ENCODE measurements at regions not wholly inside any gene's neighbourhood (a gene's known extent, or its start where the extent isn't known, plus 50 kb on each side); places are given as distances from the start of the nearest gene placed in this dataset.

- no peak for DNase-seq (ENCODE audit: low read depth in 3 of 3)
These were observed 169.5 kb upstream of the ZMIZ1 start for GRCh38 chr10:78899098-78899754.

DNA sequence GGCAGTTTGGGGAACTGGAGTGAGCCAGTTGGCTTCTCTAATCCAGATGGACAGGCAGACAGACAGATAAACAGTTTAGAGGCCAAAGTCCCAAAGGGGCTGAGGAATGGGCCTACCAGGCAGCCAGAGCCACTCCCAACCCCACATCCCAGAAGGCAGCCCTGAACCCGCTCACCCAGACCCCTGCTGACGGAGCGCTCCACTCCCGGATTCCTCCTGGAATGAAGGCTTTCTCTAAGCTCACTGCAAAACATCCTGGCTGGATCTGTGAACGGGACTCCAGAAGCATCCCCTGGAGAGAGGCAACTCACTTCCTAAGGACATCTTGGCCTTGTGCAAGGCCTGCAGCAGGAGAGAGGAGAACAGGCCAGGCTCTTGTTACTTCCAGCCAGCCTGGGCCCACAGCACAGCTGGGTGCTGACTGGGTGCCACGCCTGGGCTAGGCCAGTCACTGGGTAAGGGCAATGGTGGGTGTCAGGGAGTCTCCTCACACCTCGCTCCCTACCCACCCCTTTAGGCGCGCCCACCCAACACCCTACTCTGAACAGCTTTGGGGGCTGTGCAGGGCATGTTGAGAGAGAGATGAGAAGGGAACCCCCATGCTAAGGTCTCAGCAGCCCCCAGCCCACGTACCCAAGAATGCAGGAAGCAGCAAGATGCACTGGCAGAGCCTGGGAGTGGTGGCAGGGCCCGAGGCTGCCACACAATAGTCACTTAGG, 168.6 kb upstream of the ZMIZ1 start:
- DNase-seq (ENCODE audit: low read depth in 3 of 3): no peak

GRCh38 chr10:78900715-78901430, 167.9 kb upstream of the ZMIZ1 start:
- DNase-seq (ENCODE audit: low read depth in 3 of 3): no peak

DNA sequence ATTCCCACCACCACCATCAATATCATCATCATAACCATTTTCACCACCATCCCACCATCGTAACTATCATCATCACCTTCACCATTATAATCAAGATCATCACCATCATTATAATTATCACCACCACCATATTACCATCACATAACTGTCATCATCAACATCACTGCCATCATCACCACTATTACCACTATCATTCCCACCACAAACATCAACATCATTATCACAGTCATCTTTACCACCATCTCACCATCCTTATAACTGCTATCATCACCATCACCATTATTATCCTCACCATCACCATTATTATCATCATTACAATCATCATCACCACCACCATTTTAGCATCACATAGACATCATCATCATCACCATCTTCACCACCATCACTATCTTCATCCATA, 167.1 kb upstream of the ZMIZ1 start:
- no peak for DNase-seq (ENCODE audit: low read depth in 3 of 3)

DNA sequence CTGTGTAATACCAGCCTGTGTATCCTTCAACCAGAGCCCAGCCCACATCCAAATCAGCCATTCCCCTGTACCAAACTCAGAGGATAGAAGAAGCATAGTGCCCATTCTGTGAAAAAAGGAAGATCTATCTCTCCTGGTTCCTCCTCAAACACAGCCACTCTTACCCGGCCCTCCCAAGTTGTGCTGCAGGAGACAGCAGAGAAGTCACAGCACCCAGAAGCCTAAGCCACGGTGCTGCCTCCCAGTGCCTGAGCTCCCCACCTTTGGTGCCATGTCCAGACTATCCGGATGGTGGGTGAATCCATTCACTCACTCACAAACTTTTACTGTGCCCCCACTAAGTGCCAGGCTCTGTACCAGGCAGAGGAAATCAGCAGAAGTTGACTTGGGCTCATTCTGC, 166.0 kb upstream of the ZMIZ1 start:
- DNase-seq (ENCODE audit: low read depth in 3 of 3): no peak

- no peak for DNase-seq (ENCODE audit: low read depth in 3 of 3)
These were observed 165.3 kb upstream of the ZMIZ1 start for GRCh38 chr10:78903341-78903940.

GRCh38 chr10:78904196-78904595, 164.6 kb upstream of the ZMIZ1 start:
- DNase-seq (ENCODE audit: low read depth in 3 of 3): no peak

DNA sequence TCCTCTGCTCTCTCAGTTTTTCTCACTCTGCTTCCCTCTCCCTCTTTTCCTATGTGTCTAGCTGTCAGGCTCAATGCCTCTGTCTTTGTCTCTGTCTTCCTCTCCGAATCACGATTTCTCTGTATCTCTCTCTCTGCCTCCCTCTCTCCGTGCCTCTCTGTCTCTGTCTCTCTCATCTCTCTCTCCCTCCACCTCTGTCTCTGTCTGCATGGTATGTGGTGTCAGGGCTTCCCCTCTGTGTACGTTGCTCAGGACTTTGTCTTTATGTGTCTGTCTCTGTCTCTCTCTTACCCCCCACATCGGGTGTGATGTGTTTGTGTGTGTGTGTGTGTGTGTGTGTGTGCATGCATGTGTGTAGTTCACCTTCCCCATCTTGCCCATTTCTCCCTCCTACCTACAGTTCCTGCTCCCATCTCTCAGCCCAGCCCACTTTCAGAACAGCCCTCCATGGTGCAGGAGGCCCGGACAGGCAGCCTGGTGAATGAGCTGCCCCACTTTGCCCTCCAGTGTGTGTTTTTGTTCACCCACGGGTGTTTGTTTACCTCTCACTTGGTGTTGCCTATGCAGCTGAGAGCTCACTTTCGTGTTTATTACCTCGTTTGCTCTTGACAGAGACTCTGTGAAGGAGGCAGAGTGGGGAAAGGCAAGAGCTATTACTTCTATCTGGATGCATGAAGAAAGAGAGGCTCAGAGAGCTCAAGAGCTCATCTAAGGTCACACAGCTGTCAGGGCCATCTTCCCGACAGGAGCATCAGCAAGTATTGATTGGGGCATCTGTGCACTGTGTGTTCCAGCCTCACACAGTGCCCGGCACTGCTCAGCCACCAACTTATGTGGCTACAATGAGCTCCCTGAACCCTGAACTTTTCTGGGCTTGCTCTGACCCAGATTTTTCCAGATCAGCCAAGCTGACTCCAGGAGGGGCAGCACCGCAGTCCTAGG, 163.5 kb upstream of the ZMIZ1 start:
- no peak for DNase-seq (ENCODE audit: low read depth in 3 of 3)

GRCh38 chr10:78905957-78906308, 162.8 kb upstream of the ZMIZ1 start:
- DNase-seq (ENCODE audit: low read depth in 3 of 3): no peak

- DNase-seq (ENCODE audit: low read depth in 3 of 3): no peak
These were observed 161.9 kb upstream of the ZMIZ1 start for GRCh38 chr10:78906734-78907390.

DNA sequence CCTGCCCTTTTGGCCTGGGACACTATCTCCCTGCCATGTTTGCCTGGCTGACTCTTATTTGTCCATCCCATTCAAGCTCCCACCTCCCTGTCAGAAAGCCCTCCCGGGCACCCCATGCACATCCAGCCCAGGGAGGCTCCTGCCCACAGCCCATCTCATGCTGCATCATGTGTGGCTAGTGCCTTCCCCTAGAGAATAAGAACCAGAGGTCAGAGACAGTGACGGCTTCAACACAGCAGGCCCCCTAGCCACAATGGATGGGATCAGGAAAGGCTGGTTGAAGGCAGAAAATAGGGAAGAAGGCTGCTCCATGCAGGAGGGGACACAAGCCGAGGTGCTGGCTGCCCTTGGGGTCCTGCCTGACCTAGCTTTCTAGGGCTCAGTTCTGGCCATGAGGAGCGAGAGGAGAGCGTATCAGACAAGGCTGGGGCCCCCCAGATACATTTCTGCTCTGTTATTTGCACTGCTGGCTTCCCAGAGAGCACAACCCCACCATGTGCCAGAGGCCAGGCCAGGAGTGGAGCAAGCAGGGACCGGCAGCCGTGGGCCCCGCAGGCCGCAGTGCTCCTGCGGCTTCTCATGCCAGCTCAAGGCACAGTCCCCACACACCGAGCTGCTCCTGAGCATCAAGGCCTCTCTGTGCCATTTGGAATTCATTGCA, 161.1 kb upstream of the ZMIZ1 start:
- no peak for DNase-seq (ENCODE audit: low read depth in 3 of 3)

DNA sequence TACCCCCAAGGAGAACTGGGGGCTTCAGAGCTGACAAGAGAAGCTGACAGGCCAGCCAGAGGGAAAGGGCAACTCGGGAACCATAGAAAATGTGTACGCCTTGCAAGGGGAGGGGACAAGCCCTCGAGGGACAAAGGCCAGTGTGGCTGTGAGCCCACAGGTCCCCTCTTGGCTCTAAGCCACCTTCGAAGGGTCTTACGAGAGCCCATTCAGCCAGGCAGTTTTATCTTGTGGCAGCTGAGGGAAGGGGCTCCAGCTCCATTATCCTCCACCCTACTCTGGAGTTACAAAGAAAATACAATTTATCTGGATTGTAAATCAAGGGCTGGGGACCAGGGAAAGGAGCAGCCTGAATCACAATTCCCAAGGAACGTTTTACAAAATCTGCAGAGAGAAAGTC, 159.5 kb upstream of the ZMIZ1 start:
- no peak for DNase-seq (ENCODE audit: low read depth in 3 of 3)

DNA sequence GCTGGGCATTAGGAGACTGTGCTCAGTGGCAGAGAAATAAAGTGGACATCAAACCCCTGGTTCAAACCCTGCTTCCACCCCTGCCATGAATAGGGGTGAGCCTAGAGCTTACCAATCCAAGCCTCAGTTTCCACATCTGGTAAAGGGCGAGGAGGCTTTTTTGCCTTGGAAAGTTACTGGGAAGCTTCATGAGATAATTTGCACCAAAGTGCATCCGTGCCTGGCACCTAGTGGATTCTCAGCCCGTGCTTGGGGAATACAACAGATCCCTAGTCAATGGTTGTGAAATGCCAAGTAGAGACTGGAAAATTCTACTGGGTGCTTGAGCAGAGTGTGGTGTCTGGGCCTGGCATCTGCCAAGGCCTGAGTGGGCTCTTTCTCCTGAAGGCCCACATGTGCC, 158.7 kb upstream of the ZMIZ1 start:
- DNase-seq (ENCODE audit: low read depth in 3 of 3): no peak

DNA sequence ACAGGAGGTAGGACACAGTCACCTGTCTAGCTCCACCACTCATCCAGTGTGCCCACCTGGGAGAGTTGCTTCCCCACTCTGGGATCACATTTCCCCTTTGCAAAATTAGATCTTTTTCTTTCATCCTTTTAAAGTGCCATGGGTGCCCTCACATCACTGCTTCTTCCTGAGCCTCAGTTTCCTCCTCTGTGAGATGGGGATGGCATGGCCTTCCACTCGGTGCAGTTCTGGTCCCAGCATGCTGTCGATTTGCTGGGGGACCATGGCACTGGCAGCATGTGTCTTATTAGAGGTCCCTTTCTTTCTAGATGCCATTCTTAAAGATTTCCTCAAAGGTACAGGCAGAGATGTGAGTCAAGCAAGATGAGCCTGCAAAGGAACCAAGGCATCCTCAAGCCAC, 158.3 kb upstream of the ZMIZ1 start:
- DNase-seq (ENCODE audit: low read depth in 3 of 3): no peak

DNA sequence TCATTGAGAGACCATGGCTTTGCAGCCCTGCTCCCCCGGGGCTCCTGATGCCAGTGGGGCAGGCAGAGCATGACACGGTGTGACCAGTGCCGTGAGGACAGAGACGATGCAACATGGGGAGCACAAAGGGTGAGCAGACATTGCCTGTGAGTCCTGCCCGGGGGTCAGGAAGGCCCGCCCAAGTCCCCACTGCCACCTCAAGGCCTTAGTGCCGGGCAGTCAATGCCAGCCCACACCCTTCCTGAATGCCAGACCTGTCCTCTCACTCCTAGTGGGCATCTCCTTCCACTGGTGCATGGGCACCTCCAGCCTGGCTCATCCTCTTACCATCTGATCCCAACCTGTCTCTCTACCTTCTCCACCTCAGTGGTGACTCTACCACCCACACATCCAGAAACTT, 157.9 kb upstream of the ZMIZ1 start:
- no peak for DNase-seq (ENCODE audit: low read depth in 3 of 3)

DNA sequence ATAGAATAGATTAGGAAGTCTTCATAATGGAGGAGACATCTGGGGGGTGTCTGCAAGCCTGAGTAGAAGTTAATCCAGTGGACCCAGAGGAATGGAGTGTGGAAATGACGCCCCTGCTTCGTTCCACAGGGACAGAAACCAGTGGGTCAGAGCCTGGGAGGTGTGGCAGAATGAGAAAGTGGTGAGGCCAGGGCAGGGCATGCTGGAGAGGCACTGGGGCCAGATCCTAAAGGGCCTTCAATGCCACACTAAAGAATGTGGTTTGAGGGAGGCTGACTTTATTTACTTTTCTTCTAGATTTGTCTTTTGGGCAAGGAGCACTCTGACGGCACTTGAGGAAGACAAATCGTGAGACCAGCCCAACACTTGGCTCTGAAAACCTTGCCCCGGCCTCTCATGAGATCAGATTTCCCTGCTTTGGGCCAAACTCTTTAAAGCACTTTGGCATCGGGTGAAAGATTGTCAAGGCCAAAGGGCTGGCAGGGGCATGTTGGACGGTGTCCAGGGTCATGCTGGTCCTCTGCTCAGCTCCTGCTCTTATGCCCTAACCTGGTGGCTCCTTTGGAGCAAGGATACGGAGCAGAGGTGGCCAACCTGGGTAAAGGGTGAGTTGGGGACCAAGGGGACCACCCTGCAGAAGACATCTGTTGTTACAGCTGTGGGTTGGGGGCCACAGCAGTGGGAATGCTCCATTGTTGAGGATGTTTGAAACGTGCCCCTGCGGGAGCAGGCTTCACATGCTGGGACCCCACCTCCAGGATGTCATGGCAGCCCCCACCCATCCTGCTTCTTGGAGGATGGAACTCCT, 157.0 kb upstream of the ZMIZ1 start:
- no peak for DNase-seq (ENCODE audit: low read depth in 3 of 3)

GRCh38 chr10:78912361-78913218, 156.2 kb upstream of the ZMIZ1 start:
- DNase-seq (ENCODE audit: low read depth in 3 of 3): no peak

GRCh38 chr10:78913219-78914059, 155.3 kb upstream of the ZMIZ1 start:
- DNase-seq (ENCODE audit: low read depth in 3 of 3): no peak
